ENCODE measurements at regions not wholly inside any gene's neighbourhood (a gene's known extent, or its start where the extent isn't known, plus 50 kb on each side); places are given as distances from the start of the nearest gene placed in this dataset.

GRCh38 chr12:118749646-118750045 is 231.7 kb upstream of the SRRM4 start:
- TF ChIP-seq CTCF (IDR thresholded peaks at IDR 0.05; ENCODE audit: insufficient read depth, low read depth, low read length, missing control alignments), result no peak
- no peak for DNase-seq (ENCODE audit: low read depth)
- no peak overlapping the region for H3K4me3 ChIP-seq (ENCODE audit: low read depth, low read length)

- H3K4me3 ChIP-seq (ENCODE audit: low read depth, low read length), result no peak overlapping the region
- no peak for DNase-seq (ENCODE audit: low read depth)
- no peak for TF ChIP-seq CTCF (IDR thresholded peaks at IDR 0.05; ENCODE audit: insufficient read depth, low read depth, low read length, missing control alignments)
Measured at GRCh38 chr12:118750666-118751065, 230.7 kb upstream of the SRRM4 start.

- no peak for DNase-seq (ENCODE audit: low read depth)
- H3K4me3 ChIP-seq (ENCODE audit: low read depth, low read length), result no peak overlapping the region
- TF ChIP-seq CTCF (IDR thresholded peaks at IDR 0.05; ENCODE audit: insufficient read depth, low read depth, low read length, missing control alignments), result no peak
Measured at GRCh38 chr12:118751355-118751754, 230.0 kb upstream of the SRRM4 start.

- no peak for DNase-seq (ENCODE audit: low read depth)
- TF ChIP-seq CTCF (IDR thresholded peaks at IDR 0.05; ENCODE audit: insufficient read depth, low read depth, low read length, missing control alignments), result no peak
- H3K4me3 ChIP-seq (ENCODE audit: low read depth, low read length), result no peak overlapping the region
Measured at GRCh38 chr12:118760623-118761022, 220.7 kb upstream of the SRRM4 start.

- DNase-seq (ENCODE audit: low read depth), result no peak
- H3K4me3 ChIP-seq (ENCODE audit: low read depth, low read length), result no peak overlapping the region
- no peak for TF ChIP-seq CTCF (IDR thresholded peaks at IDR 0.05; ENCODE audit: insufficient read depth, low read depth, low read length, missing control alignments)
Measured at GRCh38 chr12:118763234-118763633, 218.1 kb upstream of the SRRM4 start.

GRCh38 chr12:118773956-118774723 is 207.2 kb upstream of the SRRM4 start:
- H3K4me3 ChIP-seq (ENCODE audit: low read depth, low read length), result no peak overlapping the region
- DNase-seq (ENCODE audit: low read depth), result no peak
- no peak for TF ChIP-seq CTCF (IDR thresholded peaks at IDR 0.05; ENCODE audit: insufficient read depth, low read depth, low read length, missing control alignments)

GRCh38 chr12:118777504-118777903 is 203.8 kb upstream of the SRRM4 start:
- H3K4me3 ChIP-seq (ENCODE audit: low read depth, low read length), result no peak overlapping the region
- no peak for TF ChIP-seq CTCF (IDR thresholded peaks at IDR 0.05; ENCODE audit: insufficient read depth, low read depth, low read length, missing control alignments)
- DNase-seq (ENCODE audit: low read depth), result no peak

Measured in GM12865 (cell line).